Esophagus (tissue), 2 donors: ENCODE measurements at regions not wholly inside any gene's neighbourhood (a gene's known extent, or its start where the extent isn't known, plus 50 kb on each side); places are given as distances from the start of the nearest gene placed in this dataset.

Experiments used
- H3K27ac ChIP-seq, 2 donors: one replicate each; pipeline ENCODE4 v1.5.1; 2013; ENCODE audit warnings: low read depth in 2 of 2, mild to moderate bottlenecking in 2 of 2, inconsistent platforms in 1 of 2, low read length in 1 of 2, moderate library complexity in 1 of 2
- H3K27me3 ChIP-seq, 2 donors: one replicate each; pipeline ENCODE4 v1.6.1; 2013; ENCODE audit warnings: low read length in 2 of 2, control low read depth in 1 of 2, mild to moderate bottlenecking in 1 of 2; ENCODE audit not compliant: insufficient read depth in 2 of 2, control insufficient read depth in 1 of 2
- H3K36me3 ChIP-seq, 2 donors: one replicate each; pipeline ENCODE4 v1.6.1; 2013; ENCODE audit warnings: low read length in 1 of 2; ENCODE audit not compliant: control insufficient read depth in 2 of 2, insufficient read depth in 2 of 2
- H3K4me1 ChIP-seq, 2 donors: one replicate each; pipeline ENCODE4 v1.6.1; 2013; ENCODE audit warnings: low read length in 1 of 2; ENCODE audit not compliant: control insufficient read depth in 2 of 2, insufficient read depth in 2 of 2
- H3K4me3 ChIP-seq, 2 donors: one replicate each; pipeline ENCODE4 v1.5.1; 2013; ENCODE audit warnings: low read length in 2 of 2, mild to moderate bottlenecking in 2 of 2, low read depth in 1 of 2, moderate library complexity in 1 of 2
- H3K9me3 ChIP-seq, 2 donors: one replicate each; pipeline ENCODE4 v1.6.1; 2013; ENCODE audit warnings: mild to moderate bottlenecking in 2 of 2, low read depth in 1 of 2, low read length in 1 of 2, moderate library complexity in 1 of 2; ENCODE audit not compliant: control insufficient read depth in 2 of 2, insufficient read depth in 1 of 2
- WGBS, 2 donors: extraction: QIAGEN DNeasy Blood & Tissue Kit; methylation state at CpG; one replicate each; pipeline ENCODE4 v1.1.7; 2013; 5-methylcytosine and 5-hydroxymethylcytosine counted together
- donor health status: healthy with polysubstance abuse.
- donor health status: Bipolar disorder and iron deficiency.

DNA sequence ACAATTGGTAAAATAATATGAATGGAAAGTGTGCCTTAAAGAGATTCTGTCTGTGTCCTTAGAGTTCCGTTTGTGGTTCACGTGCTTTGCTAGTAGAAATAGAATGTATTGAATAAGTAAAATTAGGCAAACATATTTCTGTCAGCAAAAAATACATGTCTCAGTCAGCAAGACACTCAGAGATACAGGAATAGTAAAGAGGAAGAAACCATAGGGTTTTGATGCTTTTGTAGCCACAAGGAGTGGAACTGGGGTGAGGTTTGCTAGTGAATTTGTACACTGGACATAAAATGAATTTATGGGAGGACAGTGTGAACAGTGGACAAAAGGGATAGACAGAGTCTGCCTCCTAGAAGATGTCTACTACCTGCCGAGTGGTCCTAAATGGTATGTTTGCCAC lies 289.2 kb upstream of the NRP1 start:
- H3K4me3 ChIP-seq, result no peak overlapping the region
- H3K27ac ChIP-seq, result no peak overlapping the region
- no peaks in the 10 kb centered on the region for H3K36me3 ChIP-seq
- no peaks in the 10 kb centered on the region for H3K27me3 ChIP-seq
- H3K4me1 ChIP-seq, result no peaks in the 10 kb centered on the region
- H3K9me3 ChIP-seq, result no peaks in the 10 kb centered on the region
- 92 to 95% methylated on average over 3 of the region's 3 CpGs for whole genome bisulfite sequencing, 2 donors

DNA sequence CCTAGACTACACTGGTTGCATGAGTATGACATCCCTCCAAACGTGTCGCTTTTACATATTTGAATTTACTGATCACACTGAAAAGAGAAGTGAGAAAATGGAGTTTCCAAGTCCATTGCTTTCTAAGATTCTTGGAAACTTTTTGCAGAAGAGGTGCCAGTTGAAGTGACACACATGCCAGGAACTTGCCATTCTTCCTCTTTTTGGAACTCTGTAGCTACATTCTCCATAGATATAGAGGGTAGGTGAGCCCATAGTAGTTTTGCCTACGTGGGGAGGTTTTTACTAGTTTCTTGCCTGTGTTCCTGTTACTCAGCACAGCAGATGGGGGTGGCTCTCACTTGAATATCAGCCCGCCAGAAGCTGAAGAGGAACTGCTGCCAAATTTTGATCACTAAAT lies 286.6 kb upstream of the NRP1 start:
- Histone ChIP-seq H3K27ac (no peak overlapping the region), H3K4me3 (no peak overlapping the region), H3K27me3 (no peaks in the 10 kb centered on the region), H3K36me3 (no peaks in the 10 kb centered on the region), H3K9me3 (no peaks in the 10 kb centered on the region), H3K4me1 (no peaks in the 10 kb centered on the region)
- whole genome bisulfite sequencing, 2 donors, result 76 to 81% methylated on average over 4 of the region's 4 CpGs

DNA sequence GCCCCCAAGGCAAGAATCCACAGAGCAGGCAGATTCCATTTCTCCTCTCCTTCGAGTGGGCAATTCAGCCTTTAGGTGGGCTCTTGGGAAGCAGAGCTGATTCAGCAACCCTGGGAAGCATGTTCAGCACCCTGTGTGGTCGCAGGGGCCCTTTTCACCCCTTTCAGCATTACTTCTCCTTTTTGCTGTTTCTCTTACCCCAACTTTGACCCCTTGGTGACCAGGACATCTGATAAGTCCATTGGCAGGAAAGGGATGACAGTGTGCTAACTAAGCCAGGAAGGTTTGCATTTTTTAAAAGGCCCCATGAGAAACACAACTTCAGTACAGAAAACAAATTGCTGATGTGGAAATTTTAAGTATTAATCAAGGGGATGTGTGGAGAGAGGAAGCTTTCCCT lies 283.7 kb upstream of the NRP1 start:
- no peak overlapping the region for H3K27ac ChIP-seq
- WGBS, 2 donors, result 80 to 84% methylated on average over 2 of the region's 2 CpGs
- no peaks in the 10 kb centered on the region for H3K27me3 ChIP-seq
- no peak overlapping the region for H3K4me3 ChIP-seq
- H3K4me1 ChIP-seq, result no peaks in the 10 kb centered on the region
- no peaks in the 10 kb centered on the region for H3K9me3 ChIP-seq
- no peaks in the 10 kb centered on the region for H3K36me3 ChIP-seq

DNA sequence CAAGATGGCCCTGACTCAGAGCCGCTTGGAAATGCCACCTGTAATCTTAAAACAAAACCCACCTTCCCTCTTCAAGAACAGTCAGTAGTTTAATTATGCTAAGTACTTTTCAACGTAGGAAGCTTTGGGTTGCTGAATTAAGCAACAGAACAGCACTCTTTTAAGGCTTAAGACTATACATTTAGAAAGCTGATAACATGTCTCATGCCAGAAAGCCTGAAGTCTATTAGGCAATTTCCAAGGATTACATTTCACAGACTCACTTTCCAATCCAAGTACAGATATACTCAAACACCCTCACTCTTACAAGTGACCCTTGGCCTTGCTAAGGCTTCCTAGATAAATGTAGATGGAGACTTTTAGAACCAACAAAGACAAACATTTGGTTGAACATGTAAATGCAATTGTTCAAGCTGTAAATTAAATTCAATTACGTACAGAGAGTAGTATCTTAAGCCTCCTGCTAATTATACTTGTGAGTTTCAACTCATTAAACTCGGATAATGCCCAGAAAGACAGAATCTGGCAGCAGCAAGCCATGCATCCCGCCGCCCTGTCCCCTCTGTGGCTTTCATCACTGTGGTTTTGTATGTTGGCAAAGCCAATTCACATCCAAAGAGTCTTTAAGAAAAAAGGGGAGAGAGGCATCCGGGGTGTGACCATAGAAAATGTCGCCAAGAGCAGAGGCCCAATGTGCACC lies 283.1 kb upstream of the NRP1 start:
- Histone ChIP-seq H3K9me3 (no peaks in the 10 kb centered on the region), H3K36me3 (no peaks in the 10 kb centered on the region), H3K27me3 (no peaks in the 10 kb centered on the region), H3K4me3 (no peak overlapping the region), H3K4me1 (no peaks in the 10 kb centered on the region), H3K27ac (no peak overlapping the region)
- 83 to 91% methylated on average over 8 of the region's 8 CpGs for WGBS, 2 donors

DNA sequence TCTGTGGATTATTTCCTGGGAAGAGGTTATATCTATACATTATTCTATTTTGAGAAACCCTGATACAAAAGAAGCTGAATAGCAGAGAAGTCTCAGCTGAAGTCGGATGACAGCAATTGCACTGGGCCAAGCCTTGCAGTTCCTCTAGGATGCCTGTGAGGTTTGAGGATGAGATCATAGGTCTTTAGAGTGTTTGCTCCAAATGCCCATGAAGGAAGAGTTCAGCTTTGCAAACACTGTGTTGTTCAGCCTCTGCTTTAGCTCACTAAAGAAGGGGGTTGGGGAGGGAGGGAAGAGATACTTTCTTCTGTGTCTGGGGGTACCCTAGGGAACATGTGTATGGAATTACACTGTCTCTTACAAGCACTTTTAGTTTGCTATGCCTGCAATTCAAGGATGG lies 282.5 kb upstream of the NRP1 start:
- no peaks in the 10 kb centered on the region for H3K36me3 ChIP-seq
- H3K4me1 ChIP-seq, result no peaks in the 10 kb centered on the region
- H3K4me3 ChIP-seq, result no peak overlapping the region
- H3K27ac ChIP-seq, result no peak overlapping the region
- WGBS, 2 donors, result 68 to 72% methylated on average over 1 of the region's 1 CpG
- no peaks in the 10 kb centered on the region for H3K27me3 ChIP-seq
- H3K9me3 ChIP-seq, result no peaks in the 10 kb centered on the region

DNA sequence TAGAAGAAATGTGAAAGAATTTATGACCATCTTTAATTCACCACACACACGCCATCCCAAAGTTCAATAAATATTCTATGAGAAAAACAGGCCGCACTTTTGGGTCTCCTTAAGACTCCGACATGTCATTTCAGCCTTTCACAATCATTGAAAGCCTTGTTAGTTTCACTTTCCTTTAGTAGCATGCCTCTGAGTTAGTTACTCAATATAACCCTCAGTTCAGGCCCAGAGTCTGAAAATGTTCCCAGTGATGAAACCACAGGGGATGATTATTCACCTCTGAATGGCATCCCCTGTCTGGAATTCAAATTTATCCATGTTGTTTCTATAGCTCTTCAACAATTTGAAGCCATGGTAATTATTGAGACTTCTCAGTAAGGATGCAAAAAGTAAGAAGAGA lies 278.1 kb upstream of the NRP1 start:
- Histone ChIP-seq H3K4me1 (no peaks in the 10 kb centered on the region), H3K27ac (peak overlapping the region in 1 of 2 donors; percentile 28), H3K9me3 (no peaks in the 10 kb centered on the region), H3K27me3 (no peaks in the 10 kb centered on the region), H3K36me3 (no peaks in the 10 kb centered on the region), H3K4me3 (no peak overlapping the region)
- 40 to 49% methylated on average over 3 of the region's 3 CpGs for WGBS, 2 donors

DNA sequence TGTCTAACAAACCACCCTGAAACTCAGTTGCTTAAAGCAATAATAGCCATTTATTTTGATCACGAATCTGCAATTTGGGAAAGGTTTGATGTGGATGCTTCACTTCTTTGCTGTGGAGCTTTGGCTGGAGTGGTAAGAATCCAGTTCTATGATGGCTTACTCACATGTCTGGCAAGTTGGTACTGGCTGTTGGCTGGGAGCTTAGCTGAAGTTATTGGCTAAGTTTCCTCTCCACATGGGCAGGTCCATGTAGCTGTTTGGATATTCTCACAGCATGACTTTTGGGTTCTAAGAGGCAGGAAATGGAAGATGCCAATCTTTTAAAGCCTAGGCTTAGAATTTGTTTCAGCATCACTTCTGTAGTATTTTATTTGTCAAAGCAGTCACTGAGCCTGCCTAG lies 277.6 kb upstream of the NRP1 start:
- H3K36me3 ChIP-seq, result no peaks in the 10 kb centered on the region
- no peaks in the 10 kb centered on the region for H3K4me1 ChIP-seq
- 43 to 66% methylated on average over 1 of the region's 1 CpG for WGBS, 2 donors
- H3K27me3 ChIP-seq, result no peaks in the 10 kb centered on the region
- H3K4me3 ChIP-seq, result no peak overlapping the region
- H3K9me3 ChIP-seq, result no peaks in the 10 kb centered on the region
- H3K27ac ChIP-seq, result peak overlapping the region in 1 of 2 donors; percentile 28

DNA sequence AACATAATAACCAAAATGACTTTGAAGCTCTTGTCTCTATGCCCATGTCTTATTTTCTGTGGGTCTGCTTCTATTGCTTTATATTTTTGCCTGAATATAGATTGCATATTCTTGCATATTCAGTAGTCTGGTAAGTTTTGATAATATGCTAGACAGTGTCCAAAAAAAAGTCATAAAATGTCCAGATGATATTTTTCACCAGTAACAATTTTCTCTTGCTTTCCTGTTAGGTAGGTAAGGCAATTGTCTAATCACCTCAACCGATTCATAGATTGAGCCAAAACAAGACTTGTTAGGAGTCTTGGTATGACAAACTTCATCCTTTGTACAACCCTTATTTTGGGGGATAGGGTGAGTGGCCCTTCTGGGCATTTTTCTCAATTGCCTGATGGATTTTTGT lies 277.0 kb upstream of the NRP1 start:
- no peaks in the 10 kb centered on the region for H3K27me3 ChIP-seq
- WGBS, 2 donors, result 85 to 92% methylated on average over 1 of the region's 1 CpG

DNA sequence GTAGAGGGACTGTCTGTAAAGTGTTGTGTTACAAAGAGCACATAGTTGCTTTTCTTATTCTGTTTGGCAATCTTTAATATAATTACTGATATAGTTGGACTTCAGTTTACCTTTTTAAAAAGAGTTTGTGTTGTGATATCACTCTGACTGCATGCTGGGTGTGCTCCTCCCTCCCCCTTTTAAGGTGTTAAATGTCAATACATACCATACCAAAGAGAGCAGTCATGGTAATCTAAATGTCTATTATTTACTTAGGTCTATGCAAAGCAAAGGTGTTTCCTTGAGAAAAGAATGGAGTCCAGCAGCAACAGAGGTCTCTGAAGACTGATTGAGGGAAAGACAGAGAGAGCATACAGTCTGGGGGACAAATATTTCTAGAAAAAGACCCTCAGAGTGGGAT lies 275.1 kb upstream of the NRP1 start:
- H3K4me3 ChIP-seq, result no peak overlapping the region
- H3K27me3 ChIP-seq, result no peaks in the 10 kb centered on the region
- no peaks in the 10 kb centered on the region for H3K9me3 ChIP-seq
- no peaks in the 10 kb centered on the region for H3K4me1 ChIP-seq
- H3K27ac ChIP-seq, result no peak overlapping the region
- no peaks in the 10 kb centered on the region for H3K36me3 ChIP-seq

More for the DNA sequence above, 277.0 kb upstream of the NRP1 start:
- Histone ChIP-seq H3K4me1 (no peaks in the 10 kb centered on the region), H3K9me3 (no peaks in the 10 kb centered on the region), H3K27ac (no peak overlapping the region), H3K36me3 (no peaks in the 10 kb centered on the region), H3K4me3 (no peak overlapping the region)

DNA sequence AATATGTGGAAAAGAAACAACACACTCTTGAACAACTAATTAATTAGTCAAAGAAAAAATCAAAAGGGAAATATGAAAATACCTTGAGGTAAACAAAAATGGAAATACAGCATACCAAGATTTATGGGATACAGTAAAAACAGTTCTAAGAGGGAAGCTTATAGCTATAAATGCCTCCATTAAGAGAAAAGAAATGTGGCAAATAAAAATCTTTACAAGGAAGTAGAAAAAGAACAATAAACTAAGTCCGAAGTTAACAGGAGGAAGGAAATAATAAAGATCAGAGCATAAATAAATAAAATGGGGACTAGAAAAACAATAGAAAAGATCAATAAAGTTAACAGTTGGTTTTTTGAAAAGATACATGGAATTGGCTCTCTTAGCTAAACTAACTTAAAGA lies 267.8 kb upstream of the NRP1 start:
- WGBS, 2 donors, result 46 to 48% methylated on average over 1 of the region's 1 CpG

More for the DNA sequence above, 267.8 kb upstream of the NRP1 start:
- Histone ChIP-seq H3K4me3 (no peak overlapping the region), H3K27ac (no peak overlapping the region), H3K9me3 (no peaks in the 10 kb centered on the region), H3K27me3 (no peaks in the 10 kb centered on the region), H3K36me3 (no peaks in the 10 kb centered on the region), H3K4me1 (no peaks in the 10 kb centered on the region)
